NB4 (cell line): ENCODE measurements at regions not wholly inside any gene's neighbourhood (a gene's known extent, or its start where the extent isn't known, plus 50 kb on each side); places are given as distances from the start of the nearest gene placed in this dataset.

Experiments
- CTCF ChIP-seq: IDR thresholded peaks from one replicate; pipeline ENCODE4 v1.5.1; 2012; ENCODE audit warnings: low read depth, low read length
- POLR2A ChIP-seq: IDR thresholded peaks from 2 replicates; pipeline ENCODE4 v1.6.1; 2011; ENCODE audit warnings: mild to moderate bottlenecking; ENCODE audit not compliant: insufficient read length; ENCODE audit errors: extremely low read depth

GRCh38 chr13:111604097-111604496 lies 283.7 kb downstream of the TEX29 start:
- TF ChIP-seq CTCF, result peak; percentile 26
- TF ChIP-seq POLR2A, result no peak
